ENCODE measurements at regions not wholly inside any gene's neighbourhood (a gene's known extent, or its start where the extent isn't known, plus 50 kb on each side); places are given as distances from the start of the nearest gene placed in this dataset.

- DNase-seq: no peak
Observed at GRCh38 chr13:80447747-80448146, 106.8 kb upstream of the SPRY2 start.

GRCh38 chr13:80444240-80445015 is 103.5 kb upstream of the SPRY2 start:
- no peak for DNase-seq

DNA sequence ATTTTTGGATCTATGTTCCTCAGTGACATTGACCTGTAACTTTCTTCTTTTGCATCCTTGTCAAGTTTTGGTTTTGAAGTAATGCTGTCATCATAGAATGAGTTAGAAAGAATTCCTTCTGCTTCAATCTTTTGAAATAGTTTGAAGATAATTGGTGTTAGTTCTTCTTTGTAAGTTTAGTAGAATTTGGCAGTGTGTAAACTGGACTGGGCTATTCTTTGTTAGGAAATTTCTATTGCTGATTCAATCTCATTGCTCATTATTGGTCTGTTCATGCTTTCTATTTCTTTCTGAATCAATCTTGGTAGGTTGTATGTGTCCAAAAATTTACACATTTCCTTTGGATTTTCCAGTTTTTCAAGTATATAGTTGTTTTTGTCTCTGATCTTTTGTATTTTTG is 101.7 kb upstream of the SPRY2 start:
- DNase-seq: no peak

DNA sequence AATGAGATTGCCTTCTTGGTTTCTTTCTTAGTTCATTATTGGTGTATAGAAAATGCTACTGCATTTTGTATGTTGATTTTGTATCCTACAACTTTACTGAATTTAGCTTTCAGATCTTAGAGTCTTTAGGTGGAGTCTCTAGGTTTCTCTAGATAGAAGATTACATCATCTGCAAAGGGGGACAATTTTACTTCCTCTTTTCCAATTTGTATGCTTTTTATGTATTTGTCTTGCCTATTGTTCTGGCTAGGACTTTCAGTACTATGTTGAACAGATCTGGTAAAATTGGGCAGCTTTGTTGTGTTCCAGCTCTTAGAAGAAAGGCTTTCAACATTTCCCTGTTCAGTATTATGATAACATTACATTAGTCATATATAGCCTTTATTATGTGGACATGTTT is 101.0 kb upstream of the SPRY2 start:
- DNase-seq: no peak

- no peak for DNase-seq
Observed at GRCh38 chr13:80438521-80438920, 97.6 kb upstream of the SPRY2 start.

DNA sequence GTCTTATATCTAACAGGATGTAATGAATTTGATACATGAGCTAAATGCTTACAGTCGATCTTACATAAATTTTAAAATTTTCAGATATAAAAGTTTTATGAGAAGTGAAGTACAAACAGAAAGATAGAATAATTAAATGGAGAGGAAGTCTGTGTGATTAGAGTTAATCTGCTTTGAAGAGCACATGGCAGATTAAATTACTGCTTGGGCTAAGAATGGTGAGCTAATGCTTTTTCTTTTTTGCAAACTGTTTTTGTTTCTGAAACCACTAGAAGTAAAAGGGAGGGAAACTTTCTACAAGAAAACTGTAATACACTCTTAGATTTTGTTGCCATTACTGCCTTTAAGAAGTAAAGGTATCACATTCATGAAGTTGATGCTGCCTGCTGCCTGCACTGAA is 96.3 kb upstream of the SPRY2 start:
- DNase-seq: no peak

DNA sequence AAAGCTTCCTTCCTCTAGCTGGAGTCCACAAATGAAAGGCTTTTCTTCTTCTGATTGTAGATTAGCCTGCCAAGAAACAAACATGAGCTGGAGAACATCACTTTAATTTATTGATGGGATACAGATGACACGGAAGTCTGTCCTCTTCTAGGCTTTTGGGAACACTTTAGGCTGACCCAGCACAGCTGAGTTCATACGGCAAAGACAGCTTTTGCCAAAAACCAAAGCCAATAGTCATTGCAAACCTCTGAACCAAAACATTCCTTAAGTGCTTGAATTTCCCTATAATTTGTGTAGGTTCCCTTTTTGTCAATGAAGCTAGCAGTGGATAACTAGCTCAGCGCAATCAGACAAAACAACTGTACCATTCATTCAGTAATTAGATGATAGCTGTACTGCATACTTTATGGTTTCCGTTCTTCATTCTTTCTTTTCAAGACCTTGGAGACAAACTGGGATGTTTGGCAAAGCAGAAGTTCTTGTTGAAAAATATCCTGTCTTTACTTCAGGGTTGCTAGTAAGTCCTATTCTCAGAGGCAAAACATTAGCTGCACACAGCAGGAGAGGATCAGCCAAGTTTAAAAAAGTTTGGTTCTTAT is 95.7 kb upstream of the SPRY2 start:
- DNase-seq: no peak

GRCh38 chr13:80430561-80430960 is 89.6 kb upstream of the SPRY2 start:
- no peak for DNase-seq

DNA sequence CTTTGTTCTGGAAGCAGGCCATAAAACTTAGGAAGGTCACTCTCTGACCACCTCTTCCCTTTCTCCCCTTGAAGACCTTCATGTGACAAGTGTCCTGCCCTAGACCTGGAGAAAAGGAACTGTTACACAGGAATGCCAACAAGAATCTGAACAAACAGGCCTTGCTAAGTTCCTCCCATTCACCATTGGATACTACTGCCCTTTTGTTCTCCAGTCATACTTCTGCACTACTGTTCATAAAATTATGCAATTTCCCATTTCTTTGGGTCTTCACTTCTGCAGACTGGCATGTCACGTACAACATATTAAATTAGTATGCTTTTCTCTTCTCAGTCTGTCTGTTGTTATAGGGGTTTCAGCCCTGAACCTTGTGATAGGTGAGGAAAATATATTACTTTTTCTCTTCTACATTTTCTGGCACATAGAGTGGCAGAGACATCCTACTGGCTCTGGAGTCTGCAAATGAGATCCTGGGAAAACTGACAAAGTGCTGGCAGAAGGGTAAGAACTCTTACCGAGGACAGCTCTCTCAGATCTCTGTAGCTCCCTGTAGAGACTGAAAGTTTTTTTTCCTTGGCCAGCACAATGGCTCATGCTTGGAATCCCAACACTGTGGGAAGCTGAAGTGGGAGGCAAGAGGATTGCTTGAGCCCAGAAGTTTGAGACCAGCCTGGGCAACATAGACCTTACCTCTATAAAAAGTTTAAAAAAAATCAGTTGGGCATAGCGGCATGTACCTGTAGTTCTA is 87.6 kb upstream of the SPRY2 start:
- DNase-seq: no peak

DNA sequence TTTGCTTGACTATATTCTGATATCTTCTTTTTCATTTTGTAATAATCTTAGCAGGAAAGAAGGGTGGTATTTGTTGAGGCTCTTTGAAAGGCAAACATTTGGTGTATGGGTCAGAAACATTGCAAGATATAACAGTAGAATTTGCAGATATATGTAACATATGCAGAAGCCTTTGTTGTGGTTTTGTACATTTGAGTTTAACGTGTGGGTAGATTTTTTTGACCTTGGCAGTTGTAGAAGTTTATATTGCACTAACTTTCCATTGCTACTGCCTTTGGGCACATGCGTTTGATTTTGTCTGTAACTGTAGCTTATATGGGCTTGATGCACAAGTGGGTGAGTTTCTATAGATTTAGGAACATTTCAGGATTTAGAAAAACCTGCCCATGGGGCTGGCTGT is 78.5 kb upstream of the SPRY2 start:
- DNase-seq: no peak

DNA sequence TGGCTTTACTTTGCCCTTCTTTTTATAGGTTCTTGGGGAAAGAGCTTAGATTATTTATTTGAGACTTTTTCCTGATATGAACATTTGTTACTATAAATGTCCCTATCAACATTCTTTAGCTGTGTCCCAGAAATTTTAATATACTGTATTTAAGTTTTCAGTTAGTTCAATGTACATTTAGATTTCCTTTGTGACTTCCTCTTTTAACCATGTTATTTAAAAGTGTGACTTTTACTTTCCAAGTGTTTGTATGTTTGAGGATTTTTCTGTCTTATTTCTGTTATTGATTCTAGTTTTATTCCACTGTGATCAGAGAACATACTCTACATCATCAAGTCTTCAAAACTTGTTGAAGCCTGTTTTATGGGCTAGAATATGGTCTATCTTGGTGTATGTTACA is 72.7 kb upstream of the SPRY2 start:
- DNase-seq: no peak

DNA sequence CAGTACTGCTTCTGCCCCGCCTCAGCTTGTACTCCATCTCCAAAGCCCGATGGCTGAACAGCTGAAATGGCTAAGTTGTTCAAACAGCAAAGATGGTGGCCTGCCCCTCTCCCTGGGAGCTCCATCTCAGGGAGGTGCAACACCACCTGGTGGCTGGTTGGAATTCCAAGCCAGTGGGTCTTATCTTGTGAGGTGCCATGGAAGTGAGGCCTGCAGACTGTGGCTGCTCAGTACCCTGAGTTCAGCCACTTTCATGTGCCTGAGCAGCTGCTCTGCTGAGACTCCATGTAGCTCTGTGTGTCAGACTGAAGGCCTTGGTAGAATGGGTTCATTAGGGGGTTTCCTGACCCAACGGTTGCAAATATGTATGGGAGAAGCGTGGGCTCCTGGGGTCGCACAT is 67.3 kb upstream of the SPRY2 start:
- DNase-seq: no peak

DNA sequence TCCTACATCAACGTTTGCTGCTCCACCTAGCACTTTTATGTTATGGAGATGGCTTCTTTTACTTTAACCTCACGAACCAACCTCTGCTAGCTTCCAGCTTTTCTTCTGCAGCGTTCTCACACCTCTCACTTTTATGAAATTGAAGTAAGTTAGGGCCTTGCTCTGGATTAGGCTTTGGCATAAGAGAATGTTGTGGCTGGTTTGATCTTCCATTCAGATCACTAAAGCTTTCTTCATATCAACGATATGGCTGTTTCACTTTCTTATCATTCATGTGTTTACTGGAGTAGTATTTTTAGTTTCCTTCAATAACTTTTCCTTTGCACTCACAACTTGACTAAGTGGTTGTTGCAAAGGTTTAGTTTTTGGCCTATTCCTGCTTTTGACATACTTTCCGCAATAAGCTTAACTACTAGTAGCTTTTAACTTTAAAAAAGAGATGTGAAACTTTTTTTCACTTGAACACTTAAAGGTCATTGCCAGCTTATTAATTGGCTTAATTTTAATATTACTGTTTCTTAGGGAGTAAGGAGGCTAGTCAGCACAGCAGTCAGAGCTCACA is 60.0 kb upstream of the SPRY2 start:
- DNase-seq: no peak

DNA sequence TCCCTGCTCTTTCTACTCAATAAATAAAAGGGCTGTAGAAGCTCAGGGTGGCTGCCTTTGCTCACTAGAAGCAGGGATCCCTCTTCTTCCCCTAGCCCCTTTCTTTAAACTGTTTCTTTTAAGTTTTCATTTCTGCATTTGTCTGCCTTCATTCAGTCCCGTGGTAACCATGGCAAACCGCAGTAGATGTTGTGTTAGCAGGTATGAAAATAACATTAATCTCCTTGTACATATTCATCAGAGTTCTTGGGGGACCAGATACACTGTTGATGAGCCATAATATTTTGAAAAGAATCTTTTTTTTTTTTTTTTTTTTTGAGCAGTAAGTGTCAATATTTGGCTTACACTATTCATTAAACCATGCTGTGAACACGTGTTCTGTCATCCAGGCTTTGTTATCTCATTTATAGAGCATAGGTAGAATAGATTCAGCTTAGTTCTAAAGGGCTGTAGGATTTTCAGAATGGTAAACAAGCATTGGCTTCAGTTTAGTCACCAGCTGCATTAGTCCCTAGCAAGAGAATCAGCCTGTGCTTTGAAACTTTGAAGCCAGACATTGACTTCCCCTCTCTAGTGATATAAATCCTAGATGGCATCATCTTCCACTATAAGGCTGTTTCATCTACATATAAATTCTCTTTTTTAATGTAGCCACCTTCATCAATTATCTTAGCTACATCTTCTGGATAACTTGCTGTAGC is 59.4 kb upstream of the SPRY2 start:
- DNase-seq: no peak

- peak; percentile 11 for DNase-seq
Observed at GRCh38 chr13:80399340-80400163, 58.6 kb upstream of the SPRY2 start.

All from activated gamma-delta T cell treated with Interleukin-2 at 50 U/mL for 16 hours (primary cell).